Gastroesophageal sphincter (tissue), 4 donors: ENCODE measurements at regions not wholly inside any gene's neighbourhood (a gene's known extent, or its start where the extent isn't known, plus 50 kb on each side); places are given as distances from the start of the nearest gene placed in this dataset.

Experiments used
- ATAC-seq: fragments of 150-250 bp; one replicate; pipeline ENCODE4 v1.9.1; 2016; ENCODE audit warnings: mild to moderate bottlenecking, moderate library complexity
- H3K27ac ChIP-seq, 4 donors: fragments of 200-600 bp; sonication (generic) in 3 of 4; 1 replicate in 3 of 4; 2 replicates in 1 of 4; pipeline ENCODE4 v1.5.1; 2016 to 2019
- H3K27me3 ChIP-seq: fragments of 200-600 bp; sonication (generic); one replicate; pipeline ENCODE4 v1.5.1; 2019
- H3K36me3 ChIP-seq, 2 donors: fragments of 200-600 bp; sonication (generic); one replicate each; pipeline ENCODE4 v1.5.1; 2019; ENCODE audit warnings: control low read depth in 1 of 2
- H3K4me1 ChIP-seq, 3 donors: fragments of 200-600 bp; sonication (generic); 1 replicate in 2 of 3; 2 replicates in 1 of 3; pipeline ENCODE4 v1.5.1; 2016 to 2019; ENCODE audit warnings: control low read depth in 2 of 3
- H3K4me3 ChIP-seq, 2 donors: fragments of 200-600 bp; sonication (generic); one replicate each; pipeline ENCODE4 v1.5.1; 2019; ENCODE audit warnings: mild to moderate bottlenecking in 1 of 2, moderate library complexity in 1 of 2
- H3K9me3 ChIP-seq, 3 donors: fragments of 200-600 bp; sonication (generic); one replicate each; pipeline ENCODE4 v1.5.1; 2017 to 2019; ENCODE audit warnings: control low read depth in 2 of 3
- EP300 ChIP-seq: sonication (generic); formaldehyde crosslinking; IDR thresholded peaks from one replicate; pipeline ENCODE4 v1.6.1; 2017; ENCODE audit warnings: antibody characterized with exemption, mild to moderate bottlenecking
- POLR2A ChIP-seq, 2 donors: fragments of 450-650 bp; IDR thresholded peaks; one replicate each; pipeline ENCODE4 v1.6.1; 2017; ENCODE audit warnings: antibody characterized with exemption in 2 of 2, mild to moderate bottlenecking in 2 of 2, moderate library complexity in 1 of 2
- POLR2AphosphoS5 ChIP-seq: sonication (generic); formaldehyde crosslinking; IDR thresholded peaks from one replicate; pipeline ENCODE4 v1.6.1; 2017; ENCODE audit warnings: antibody characterized with exemption
- WGBS, 2 donors: methylation state at CpG; one replicate each; pipeline ENCODE4 v1.1.5; 2018; ENCODE audit warnings: low coverage in 1 of 2; 5-methylcytosine and 5-hydroxymethylcytosine counted together
- TF ChIP-seq, protein P1 (sequence below), 4 experiments: fragments of 200-600 bp in 2 of 4; fragments of 450-650 bp in 2 of 4; sonication (generic) in 1 of 4; IDR thresholded peaks; one replicate each; pipeline ENCODE4 v1.5.1; 2017 to 2019; ENCODE audit warnings: antibody characterized with exemption in 4 of 4, mild to moderate bottlenecking in 2 of 4, moderate library complexity in 2 of 4

DNA sequence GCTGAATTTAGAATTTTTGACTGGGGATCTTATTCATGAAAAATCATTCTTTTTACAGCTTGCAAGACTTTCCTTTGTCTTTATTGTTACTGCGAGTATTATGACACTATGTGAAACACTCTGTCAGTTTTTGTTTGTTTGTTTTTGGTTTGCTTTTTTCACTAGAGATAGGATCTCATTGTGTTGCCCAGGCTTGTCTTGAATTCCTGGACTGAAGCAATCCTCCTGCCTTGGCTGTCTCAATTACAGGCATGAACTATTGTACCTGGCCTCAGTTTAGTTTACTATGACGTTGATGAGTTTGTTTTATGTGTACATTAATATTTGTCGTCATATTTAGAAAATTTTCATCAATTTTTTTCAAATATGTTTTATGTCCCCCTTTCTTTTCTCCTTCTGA, 1030.0 kb upstream of the PRR20A start:
- 53 to 64% methylated on average over 3 of the region's 3 CpGs for WGBS, 2 donors
- TF ChIP-seq EP300, result no peak
- TF ChIP-seq, protein P1, sequence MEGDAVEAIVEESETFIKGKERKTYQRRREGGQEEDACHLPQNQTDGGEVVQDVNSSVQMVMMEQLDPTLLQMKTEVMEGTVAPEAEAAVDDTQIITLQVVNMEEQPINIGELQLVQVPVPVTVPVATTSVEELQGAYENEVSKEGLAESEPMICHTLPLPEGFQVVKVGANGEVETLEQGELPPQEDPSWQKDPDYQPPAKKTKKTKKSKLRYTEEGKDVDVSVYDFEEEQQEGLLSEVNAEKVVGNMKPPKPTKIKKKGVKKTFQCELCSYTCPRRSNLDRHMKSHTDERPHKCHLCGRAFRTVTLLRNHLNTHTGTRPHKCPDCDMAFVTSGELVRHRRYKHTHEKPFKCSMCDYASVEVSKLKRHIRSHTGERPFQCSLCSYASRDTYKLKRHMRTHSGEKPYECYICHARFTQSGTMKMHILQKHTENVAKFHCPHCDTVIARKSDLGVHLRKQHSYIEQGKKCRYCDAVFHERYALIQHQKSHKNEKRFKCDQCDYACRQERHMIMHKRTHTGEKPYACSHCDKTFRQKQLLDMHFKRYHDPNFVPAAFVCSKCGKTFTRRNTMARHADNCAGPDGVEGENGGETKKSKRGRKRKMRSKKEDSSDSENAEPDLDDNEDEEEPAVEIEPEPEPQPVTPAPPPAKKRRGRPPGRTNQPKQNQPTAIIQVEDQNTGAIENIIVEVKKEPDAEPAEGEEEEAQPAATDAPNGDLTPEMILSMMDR (IDR thresholded peaks at IDR 0.05), result no peak
- TF ChIP-seq POLR2AphosphoS5, result no peak
- TF ChIP-seq POLR2A (IDR thresholded peaks at IDR 0.05), result no peak

DNA sequence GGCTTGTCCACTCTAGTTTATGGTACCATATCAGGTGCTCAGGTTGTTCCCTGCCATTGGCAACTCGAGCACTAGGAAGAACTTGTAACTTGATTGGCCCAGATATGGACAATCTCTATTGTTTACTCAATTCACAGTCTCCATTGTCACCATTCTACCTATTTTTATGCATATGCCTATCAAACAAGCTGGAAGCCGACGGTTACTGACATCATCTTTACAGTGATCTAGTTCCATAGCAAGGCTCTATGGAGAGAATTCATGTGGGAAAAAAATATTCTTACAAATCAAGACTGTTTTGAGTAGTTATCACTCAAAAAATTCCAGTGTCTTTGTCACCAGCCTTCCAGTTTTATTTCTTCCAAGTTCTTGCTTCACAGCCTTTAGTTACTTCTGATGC, 1006.2 kb upstream of the PRR20A start:
- WGBS, 2 donors, result 43 to 73% methylated on average over 1 to 3 of the region's 3 CpGs
- no peaks in the 10 kb centered on the region for H3K9me3 ChIP-seq

More for the DNA sequence above, 1030.0 kb upstream of the PRR20A start:
- no peaks in the 10 kb centered on the region for H3K36me3 ChIP-seq
- ATAC-seq, result no peak
- H3K9me3 ChIP-seq, result no peaks in the 10 kb centered on the region
- no peaks in the 10 kb centered on the region for H3K4me1 ChIP-seq
- no peak overlapping the region for H3K27ac ChIP-seq
- H3K4me3 ChIP-seq, result no peak overlapping the region
- H3K27me3 ChIP-seq, result no peaks in the 10 kb centered on the region

DNA sequence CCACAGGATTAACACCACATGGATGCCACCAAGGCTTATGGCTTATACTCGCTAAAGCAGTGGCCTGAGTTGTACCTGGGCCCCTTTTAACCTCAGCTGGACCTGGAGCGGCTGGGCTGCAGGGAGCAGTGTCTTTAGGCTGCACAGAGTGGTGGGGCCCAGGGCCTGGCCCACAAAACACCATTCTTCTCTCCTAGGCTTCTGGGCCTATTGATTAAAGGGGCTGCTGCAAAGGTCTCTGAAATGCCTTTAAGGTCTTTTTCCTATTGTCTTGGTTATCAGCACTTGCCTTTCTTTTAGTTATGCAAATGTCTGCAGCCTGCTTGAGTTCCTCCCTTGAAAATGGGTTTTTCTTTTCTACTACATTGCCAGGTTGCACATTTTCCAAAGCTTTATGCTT, 973.9 kb upstream of the PRR20A start:
- Histone ChIP-seq H3K9me3 (no peaks in the 10 kb centered on the region), H3K36me3 (no peaks in the 10 kb centered on the region), H3K27ac (no peak overlapping the region), H3K27me3 (no peaks in the 10 kb centered on the region), H3K4me3 (no peak overlapping the region), H3K4me1 (no peaks in the 10 kb centered on the region)
- no peak for ATAC-seq
- TF ChIP-seq EP300 (no peak), POLR2AphosphoS5 (no peak), POLR2A (IDR thresholded peaks at IDR 0.05) (no peak)
- TF ChIP-seq, protein P1 (IDR thresholded peaks at IDR 0.05), result no peak
- no CpG with 5 or more reads among the region's 2 CpGs for WGBS, 2 donors

More for the DNA sequence above, 1006.2 kb upstream of the PRR20A start:
- ATAC-seq, result no peak
- TF ChIP-seq, protein P1 (IDR thresholded peaks at IDR 0.05), result no peak
- TF ChIP-seq POLR2AphosphoS5 (no peak), EP300 (no peak), POLR2A (IDR thresholded peaks at IDR 0.05) (no peak)
- H3K27me3 ChIP-seq, result no peaks in the 10 kb centered on the region
- no peak overlapping the region for H3K27ac ChIP-seq
- H3K36me3 ChIP-seq, result no peaks in the 10 kb centered on the region
- no peaks in the 10 kb centered on the region for H3K4me1 ChIP-seq
- H3K4me3 ChIP-seq, result no peak overlapping the region

DNA sequence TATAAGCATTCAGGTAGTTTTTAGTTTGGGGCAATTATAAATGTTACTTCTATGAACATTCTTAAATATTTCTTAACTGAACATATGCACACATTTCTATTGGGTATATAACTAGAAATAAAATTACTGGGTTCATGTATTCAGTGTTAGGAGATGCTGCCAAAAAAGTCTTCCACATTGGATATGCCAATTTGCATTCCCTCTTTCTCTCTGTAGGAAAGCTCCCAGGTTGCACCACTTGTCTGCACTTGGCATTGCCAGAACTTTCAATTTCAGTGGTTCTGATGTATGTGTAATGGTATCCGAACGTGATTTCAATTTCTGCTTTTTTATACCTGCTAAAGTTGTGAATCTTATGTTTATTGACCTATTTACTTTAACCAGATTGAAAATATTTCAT, 972.1 kb upstream of the PRR20A start:
- 80 to 96% methylated on average over 2 of the region's 2 CpGs for WGBS, 2 donors
- no peak overlapping the region for H3K27ac ChIP-seq

DNA sequence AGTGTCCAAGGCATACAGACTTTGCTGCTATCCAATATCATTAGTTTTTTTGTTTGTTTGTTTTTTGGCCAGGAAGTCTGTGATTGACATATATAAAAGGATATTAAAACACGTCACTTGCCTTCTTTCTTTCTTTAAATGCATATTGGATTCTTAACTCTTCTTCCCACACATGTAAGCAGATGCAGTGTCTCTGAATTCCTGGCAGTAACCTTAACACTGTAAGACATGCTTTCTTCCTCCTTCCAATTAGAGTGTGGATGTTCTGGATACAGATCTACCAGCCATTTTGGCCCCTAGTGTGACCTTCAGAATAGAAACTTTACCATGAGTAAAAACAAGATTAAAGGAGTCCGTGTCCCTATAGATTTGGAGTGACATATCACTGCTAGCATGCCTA, 967.4 kb upstream of the PRR20A start:
- H3K27ac ChIP-seq, result no peak overlapping the region
- H3K36me3 ChIP-seq, result no peaks in the 10 kb centered on the region
- H3K9me3 ChIP-seq, result peaks cover 0 to 3% (median 0%) of the 10 kb centered on the region in 3 donors
- ATAC-seq, result no peak
- no peaks in the 10 kb centered on the region for H3K4me1 ChIP-seq
- H3K4me3 ChIP-seq, result no peak overlapping the region
- WGBS, 2 donors, result 42 to 51% methylated on average over 2 of the region's 2 CpGs
- TF ChIP-seq EP300 (no peak), POLR2AphosphoS5 (no peak), POLR2A (IDR thresholded peaks at IDR 0.05) (no peak)
- TF ChIP-seq, protein P1 (IDR thresholded peaks at IDR 0.05), result no peak
- no peaks in the 10 kb centered on the region for H3K27me3 ChIP-seq

More for the DNA sequence above, 972.1 kb upstream of the PRR20A start:
- no peaks in the 10 kb centered on the region for H3K9me3 ChIP-seq
- no peak overlapping the region for H3K4me3 ChIP-seq
- no peaks in the 10 kb centered on the region for H3K4me1 ChIP-seq
- no peaks in the 10 kb centered on the region for H3K27me3 ChIP-seq
- H3K36me3 ChIP-seq, result no peaks in the 10 kb centered on the region
- TF ChIP-seq POLR2A (IDR thresholded peaks at IDR 0.05), result no peak
- TF ChIP-seq POLR2AphosphoS5, result no peak
- TF ChIP-seq EP300, result no peak
- TF ChIP-seq, protein P1 (IDR thresholded peaks at IDR 0.05), result no peak
- no peak for ATAC-seq
